ENCODE measurements at regions not wholly inside any gene's neighbourhood (a gene's known extent, or its start where the extent isn't known, plus 50 kb on each side); places are given as distances from the start of the nearest gene placed in this dataset.

- Histone ChIP-seq H3K27ac (ENCODE audit: low read depth in 1 of 2, low read length in 2 of 2) (no peak overlapping the region), H3K9ac (ENCODE audit: low read depth in 1 of 2, low read length in 2 of 2) (no peak overlapping the region), H3K36me3 (ENCODE audit: control insufficient read depth in 4 of 4, insufficient read depth in 3 of 4, low read depth in 1 of 4, low read length in 3 of 4) (no peaks in the 10 kb centered on the region), H3K4me3 (ENCODE audit: low read depth in 1 of 3, low read length in 3 of 3) (no peak overlapping the region), H3K4me1 (ENCODE audit: control insufficient read depth in 4 of 4, insufficient read depth in 4 of 4, low read length in 3 of 4) (no peaks in the 10 kb centered on the region), H3K27me3 (ENCODE audit: control insufficient read depth in 4 of 4, insufficient read depth in 4 of 4, low read length in 3 of 4) (no peaks in the 10 kb centered on the region), H3K9me3 (ENCODE audit: control insufficient read depth in 4 of 4, low read length in 3 of 4) (no peaks in the 10 kb centered on the region)
- TF ChIP-seq CTCF (IDR thresholded peaks at IDR 0.05; ENCODE audit: low read depth, low read length, missing input control), result no peak
- no peak for TF ChIP-seq HNF4G (IDR thresholded peaks at IDR 0.05)
- no peak for TF ChIP-seq SP1 (IDR thresholded peaks at IDR 0.05)
- TF ChIP-seq, protein P1, sequence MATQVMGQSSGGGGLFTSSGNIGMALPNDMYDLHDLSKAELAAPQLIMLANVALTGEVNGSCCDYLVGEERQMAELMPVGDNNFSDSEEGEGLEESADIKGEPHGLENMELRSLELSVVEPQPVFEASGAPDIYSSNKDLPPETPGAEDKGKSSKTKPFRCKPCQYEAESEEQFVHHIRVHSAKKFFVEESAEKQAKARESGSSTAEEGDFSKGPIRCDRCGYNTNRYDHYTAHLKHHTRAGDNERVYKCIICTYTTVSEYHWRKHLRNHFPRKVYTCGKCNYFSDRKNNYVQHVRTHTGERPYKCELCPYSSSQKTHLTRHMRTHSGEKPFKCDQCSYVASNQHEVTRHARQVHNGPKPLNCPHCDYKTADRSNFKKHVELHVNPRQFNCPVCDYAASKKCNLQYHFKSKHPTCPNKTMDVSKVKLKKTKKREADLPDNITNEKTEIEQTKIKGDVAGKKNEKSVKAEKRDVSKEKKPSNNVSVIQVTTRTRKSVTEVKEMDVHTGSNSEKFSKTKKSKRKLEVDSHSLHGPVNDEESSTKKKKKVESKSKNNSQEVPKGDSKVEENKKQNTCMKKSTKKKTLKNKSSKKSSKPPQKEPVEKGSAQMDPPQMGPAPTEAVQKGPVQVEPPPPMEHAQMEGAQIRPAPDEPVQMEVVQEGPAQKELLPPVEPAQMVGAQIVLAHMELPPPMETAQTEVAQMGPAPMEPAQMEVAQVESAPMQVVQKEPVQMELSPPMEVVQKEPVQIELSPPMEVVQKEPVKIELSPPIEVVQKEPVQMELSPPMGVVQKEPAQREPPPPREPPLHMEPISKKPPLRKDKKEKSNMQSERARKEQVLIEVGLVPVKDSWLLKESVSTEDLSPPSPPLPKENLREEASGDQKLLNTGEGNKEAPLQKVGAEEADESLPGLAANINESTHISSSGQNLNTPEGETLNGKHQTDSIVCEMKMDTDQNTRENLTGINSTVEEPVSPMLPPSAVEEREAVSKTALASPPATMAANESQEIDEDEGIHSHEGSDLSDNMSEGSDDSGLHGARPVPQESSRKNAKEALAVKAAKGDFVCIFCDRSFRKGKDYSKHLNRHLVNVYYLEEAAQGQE (IDR thresholded peaks at IDR 0.05), result no peak
- no peak for TF ChIP-seq HNF4A (conservative IDR thresholded peaks at IDR 0.05)
- no peak for TF ChIP-seq TAF1 (conservative IDR thresholded peaks at IDR 0.05)
- TF ChIP-seq GABPA (IDR thresholded peaks at IDR 0.05 in 1 of 2, conservative IDR thresholded peaks at IDR 0.05 in 1 of 2), result no peak
- no peak for TF ChIP-seq RAD21 (IDR thresholded peaks at IDR 0.05)
- TF ChIP-seq, protein P2, sequence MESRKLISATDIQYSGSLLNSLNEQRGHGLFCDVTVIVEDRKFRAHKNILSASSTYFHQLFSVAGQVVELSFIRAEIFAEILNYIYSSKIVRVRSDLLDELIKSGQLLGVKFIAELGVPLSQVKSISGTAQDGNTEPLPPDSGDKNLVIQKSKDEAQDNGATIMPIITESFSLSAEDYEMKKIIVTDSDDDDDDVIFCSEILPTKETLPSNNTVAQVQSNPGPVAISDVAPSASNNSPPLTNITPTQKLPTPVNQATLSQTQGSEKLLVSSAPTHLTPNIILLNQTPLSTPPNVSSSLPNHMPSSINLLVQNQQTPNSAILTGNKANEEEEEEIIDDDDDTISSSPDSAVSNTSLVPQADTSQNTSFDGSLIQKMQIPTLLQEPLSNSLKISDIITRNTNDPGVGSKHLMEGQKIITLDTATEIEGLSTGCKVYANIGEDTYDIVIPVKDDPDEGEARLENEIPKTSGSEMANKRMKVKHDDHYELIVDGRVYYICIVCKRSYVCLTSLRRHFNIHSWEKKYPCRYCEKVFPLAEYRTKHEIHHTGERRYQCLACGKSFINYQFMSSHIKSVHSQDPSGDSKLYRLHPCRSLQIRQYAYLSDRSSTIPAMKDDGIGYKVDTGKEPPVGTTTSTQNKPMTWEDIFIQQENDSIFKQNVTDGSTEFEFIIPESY (IDR thresholded peaks at IDR 0.05), result no peak
- TF ChIP-seq NR2F2 (IDR thresholded peaks at IDR 0.05), result no peak
- no peak for TF ChIP-seq FOXA1 (IDR thresholded peaks at IDR 0.05)
- TF ChIP-seq, protein P3, sequence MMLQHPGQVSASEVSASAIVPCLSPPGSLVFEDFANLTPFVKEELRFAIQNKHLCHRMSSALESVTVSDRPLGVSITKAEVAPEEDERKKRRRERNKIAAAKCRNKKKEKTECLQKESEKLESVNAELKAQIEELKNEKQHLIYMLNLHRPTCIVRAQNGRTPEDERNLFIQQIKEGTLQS (IDR thresholded peaks at IDR 0.05), result no peak
- no peak for TF ChIP-seq JUND (IDR thresholded peaks at IDR 0.05)
- no peak for DNase-seq (ENCODE audit: low spot score)
- WGBS, result 54% methylated on average over 2 of the region's 2 CpGs
Measured at GRCh38 chr2:226466589-226466988, 333.0 kb downstream of the IRS1 start.

- DNase-seq (ENCODE audit: low spot score), result no peak
- Histone ChIP-seq H3K36me3 (ENCODE audit: control insufficient read depth in 4 of 4, insufficient read depth in 3 of 4, low read depth in 1 of 4, low read length in 3 of 4) (no peaks in the 10 kb centered on the region), H3K9me3 (ENCODE audit: control insufficient read depth in 4 of 4, low read length in 3 of 4) (no peaks in the 10 kb centered on the region), H3K4me1 (ENCODE audit: control insufficient read depth in 4 of 4, insufficient read depth in 4 of 4, low read length in 3 of 4) (no peaks in the 10 kb centered on the region), H3K9ac (ENCODE audit: low read depth in 1 of 2, low read length in 2 of 2) (no peak overlapping the region), H3K4me3 (ENCODE audit: low read depth in 1 of 3, low read length in 3 of 3) (no peak overlapping the region), H3K27ac (ENCODE audit: low read depth in 1 of 2, low read length in 2 of 2) (no peak overlapping the region), H3K27me3 (ENCODE audit: control insufficient read depth in 4 of 4, insufficient read depth in 4 of 4, low read length in 3 of 4) (no peaks in the 10 kb centered on the region)
- 46% methylated on average over 1 of the region's 1 CpG for WGBS
- TF ChIP-seq FOXA2 (IDR thresholded peaks at IDR 0.05) (no peak), HNF4G (IDR thresholded peaks at IDR 0.05) (no peak), SP1 (IDR thresholded peaks at IDR 0.05) (no peak), RXRA (IDR thresholded peaks at IDR 0.05) (no peak), NR2F2 (IDR thresholded peaks at IDR 0.05) (no peak)
- TF ChIP-seq, protein P2 (IDR thresholded peaks at IDR 0.05), result no peak
- TF ChIP-seq, protein P3 (IDR thresholded peaks at IDR 0.05), result no peak
Measured at GRCh38 chr2:226466124-226466523, 333.5 kb downstream of the IRS1 start.

Measured in liver (tissue), 8 donors.